SK-N-SH (cell line): ENCODE measurements at regions not wholly inside any gene's neighbourhood (a gene's known extent, or its start where the extent isn't known, plus 50 kb on each side); places are given as distances from the start of the nearest gene placed in this dataset.

Experiments
- CTCF ChIA-PET: fragments of 300-600, 350-600 bp; formaldehyde crosslinking; extraction: SDS; loops from one replicate; lab custom pipeline; 2021; lab: Yijun Ruan, JAX
- POLR2A ChIA-PET: fragments of 350-600 bp; sonication (Branson Sonifier 250); formaldehyde crosslinking; extraction: SDS; loops from one replicate; lab custom pipeline; 2020; ENCODE audit warnings: antibody characterized with exemption, inconsistent platforms; lab: Yijun Ruan, JAX
- DNase-seq: peaks from one replicate; pipeline ENCODE4 v3.0.0; 2012
- H2AFZ ChIP-seq: fragments of 200-600 bp; sonication (generic); 2 replicates; pipeline ENCODE4 v1.8.1; 2016; ENCODE audit warnings: antibody characterized with exemption, mild to moderate bottlenecking, low read depth
- H3F3A ChIP-seq: fragments of 200-600 bp; sonication (generic); replicated peaks from 2 replicates; pipeline ENCODE3; 2016; ENCODE audit warnings: antibody characterized with exemption, mild to moderate bottlenecking; ENCODE audit not compliant: insufficient read depth
- H3K27ac ChIP-seq, 2 experiments: fragments of 200-500 bp in 1 of 2; fragments of 200-600 bp in 1 of 2; sonication (Bioruptor generic) in 1 of 2; sonication (generic), shearing (Covaris generic) in 1 of 2; 2 replicates each; pipeline versions ENCODE4 v1.5.1 to v1.6.1; 2014 to 2016; ENCODE audit warnings: low read depth in 2 of 2, inconsistent platforms in 1 of 2, low read length in 1 of 2, mild to moderate bottlenecking in 1 of 2, mixed read lengths in 1 of 2
- H3K27me3 ChIP-seq: fragments of 200-600 bp; sonication (generic), shearing (Covaris generic); 2 replicates; pipeline ENCODE4 v1.6.1; 2016; ENCODE audit warnings: mixed run types; ENCODE audit not compliant: insufficient read depth
- H3K36me3 ChIP-seq, 2 experiments: fragments of 200-500 bp in 1 of 2; fragments of 200-600 bp in 1 of 2; sonication (Bioruptor generic) in 1 of 2; sonication (generic) in 1 of 2; replicated peaks in 1 of 2; 2 replicates each; pipeline versions ENCODE3 to v1.5.1; 2014 to 2016; ENCODE audit warnings: low read length in 1 of 2, mild to moderate bottlenecking in 1 of 2; ENCODE audit not compliant: insufficient read depth in 2 of 2, control insufficient read depth in 1 of 2
- H3K4me1 ChIP-seq, 2 experiments: fragments of 200-500 bp in 1 of 2; fragments of 200-600 bp in 1 of 2; sonication (Bioruptor generic) in 1 of 2; sonication (generic), shearing (Covaris generic) in 1 of 2; 2 replicates each; pipeline versions ENCODE4 v1.5.1 to v1.6.1; 2014 to 2016; ENCODE audit warnings: low read depth in 1 of 2, low read length in 1 of 2, mixed run types in 1 of 2; ENCODE audit not compliant: insufficient read depth in 2 of 2, control insufficient read depth in 1 of 2
- H3K4me2 ChIP-seq: fragments of 200-600 bp; sonication (generic), shearing (Covaris generic); 2 replicates; pipeline ENCODE4 v1.6.1; 2017; ENCODE audit warnings: mixed run types
- H3K4me3 ChIP-seq, 2 experiments: fragments of 200-500 bp in 1 of 2; fragments of 200-600 bp in 1 of 2; sonication (Bioruptor generic) in 1 of 2; sonication (generic), shearing (Covaris generic) in 1 of 2; 2 replicates each; pipeline versions ENCODE4 v1.5.1 to v1.8.1; 2014 to 2016; ENCODE audit warnings: low read depth in 2 of 2, inconsistent platforms in 1 of 2, low read length in 1 of 2, mild to moderate bottlenecking in 1 of 2, mixed read lengths in 1 of 2, moderate library complexity in 1 of 2
- H3K79me2 ChIP-seq: fragments of 200-600 bp; sonication (generic); 2 replicates; pipeline ENCODE4 v1.8.1; 2017; ENCODE audit warnings: mild to moderate bottlenecking; ENCODE audit not compliant: insufficient read depth
- H3K9ac ChIP-seq: fragments of 200-600 bp; sonication (generic); 2 replicates; pipeline ENCODE4 v1.6.1; 2017; ENCODE audit warnings: mixed run types
- H3K9me2 ChIP-seq: fragments of 200-600 bp; sonication (generic); 2 replicates; pipeline ENCODE4 v1.6.1; 2017; ENCODE audit warnings: mixed run types
- H3K9me3 ChIP-seq: fragments of 200-600 bp; sonication (generic); 2 replicates; pipeline ENCODE4 v1.6.1; 2017; ENCODE audit warnings: mixed run types, mild to moderate bottlenecking, moderate library complexity
- H4K20me1 ChIP-seq: fragments of 200-600 bp; sonication (generic); 2 replicates; pipeline ENCODE4 v1.6.1; 2017; ENCODE audit warnings: mild to moderate bottlenecking, mixed run types; ENCODE audit not compliant: insufficient read depth
- CHD2 ChIP-seq: fragments of 150-350 bp; IDR thresholded peaks from 2 replicates; pipeline ENCODE4 v1.6.1; 2018; ENCODE audit warnings: low read length; ENCODE audit not compliant: partially characterized antibody
- FOSL2 ChIP-seq: IDR thresholded peaks from 2 replicates; pipeline ENCODE4 v1.4.0; 2012; ENCODE audit warnings: low read depth, mild to moderate bottlenecking, moderate library complexity, borderline replicate concordance
- SMC3 ChIP-seq: IDR thresholded peaks from 2 replicates; pipeline ENCODE4 v1.6.1; 2012; ENCODE audit warnings: low read depth, low read length, improper control_type of control experiment
- WGBS: methylation state at CpG from one replicate; pipeline ENCODE4 v1.1.6; 2017; ENCODE audit warnings: low lambda C conversion rate; 5-methylcytosine and 5-hydroxymethylcytosine counted together
- TF ChIP-seq, protein P1 (sequence below): IDR thresholded peaks from 2 replicates; pipeline ENCODE4 v1.4.0; 2012; ENCODE audit warnings: low read depth, borderline replicate concordance
- TF ChIP-seq, protein P2 (sequence below): fragments of 150-350 bp; IDR thresholded peaks from 2 replicates; pipeline ENCODE4 v1.6.1; 2016; ENCODE audit warnings: mild to moderate bottlenecking, low read depth, low read length
- TF ChIP-seq, protein P3 (sequence below): IDR thresholded peaks from 2 replicates; pipeline ENCODE4 v1.4.0; 2012; ENCODE audit warnings: low read depth

DNA sequence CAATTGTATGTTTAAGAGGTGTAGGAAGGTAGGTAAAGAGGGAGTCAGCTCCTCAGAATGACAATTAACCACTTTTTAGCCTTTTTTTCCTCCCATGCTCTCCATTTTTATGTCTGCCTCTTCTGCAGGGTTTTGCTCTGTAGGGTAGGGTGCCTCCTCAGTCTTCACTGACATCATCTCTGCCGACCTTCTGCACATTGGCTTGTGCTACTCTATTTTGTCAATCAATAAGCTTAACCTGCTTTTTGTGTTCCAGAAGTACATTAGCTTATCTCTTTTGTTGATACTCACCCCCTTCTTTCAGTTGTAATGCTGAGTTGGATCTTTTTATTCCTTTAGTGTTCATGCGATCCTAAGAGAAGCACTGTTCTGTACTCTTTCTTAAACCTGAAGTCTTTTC, 323.2 kb downstream of the RDH14 start:
- H3K4me1 ChIP-seq = peaks cover 0 to 6% of the 10 kb centered on the region in 2 experiments; a peak in 1 of 4 replicates
- H3K4me2 ChIP-seq = no peak overlapping the region
- WGBS = 7% methylated on average over 2 of the region's 2 CpGs
- no peak for DNase-seq
- H3K9me2 ChIP-seq = no peaks in the 10 kb centered on the region
- no peaks in the 10 kb centered on the region for H4K20me1 ChIP-seq
- CTCF ChIA-PET = no interaction called here
- H3K27me3 ChIP-seq = no peaks in the 10 kb centered on the region; the same call in 1 of the 2 replicates
- H3K36me3 ChIP-seq = no peaks in the 10 kb centered on the region
- no peaks in the 10 kb centered on the region for H3F3A ChIP-seq
- POLR2A ChIA-PET = no interaction called here
- no peaks in the 10 kb centered on the region for H3K9me3 ChIP-seq
- no peak overlapping the region for H3K27ac ChIP-seq
- H2AFZ ChIP-seq = no peak overlapping the region
- H3K4me3 ChIP-seq = no peak overlapping the region
- TF ChIP-seq, protein P1, sequence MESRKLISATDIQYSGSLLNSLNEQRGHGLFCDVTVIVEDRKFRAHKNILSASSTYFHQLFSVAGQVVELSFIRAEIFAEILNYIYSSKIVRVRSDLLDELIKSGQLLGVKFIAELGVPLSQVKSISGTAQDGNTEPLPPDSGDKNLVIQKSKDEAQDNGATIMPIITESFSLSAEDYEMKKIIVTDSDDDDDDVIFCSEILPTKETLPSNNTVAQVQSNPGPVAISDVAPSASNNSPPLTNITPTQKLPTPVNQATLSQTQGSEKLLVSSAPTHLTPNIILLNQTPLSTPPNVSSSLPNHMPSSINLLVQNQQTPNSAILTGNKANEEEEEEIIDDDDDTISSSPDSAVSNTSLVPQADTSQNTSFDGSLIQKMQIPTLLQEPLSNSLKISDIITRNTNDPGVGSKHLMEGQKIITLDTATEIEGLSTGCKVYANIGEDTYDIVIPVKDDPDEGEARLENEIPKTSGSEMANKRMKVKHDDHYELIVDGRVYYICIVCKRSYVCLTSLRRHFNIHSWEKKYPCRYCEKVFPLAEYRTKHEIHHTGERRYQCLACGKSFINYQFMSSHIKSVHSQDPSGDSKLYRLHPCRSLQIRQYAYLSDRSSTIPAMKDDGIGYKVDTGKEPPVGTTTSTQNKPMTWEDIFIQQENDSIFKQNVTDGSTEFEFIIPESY = no peak
- TF ChIP-seq FOSL2 = no peak
- TF ChIP-seq, protein P2, sequence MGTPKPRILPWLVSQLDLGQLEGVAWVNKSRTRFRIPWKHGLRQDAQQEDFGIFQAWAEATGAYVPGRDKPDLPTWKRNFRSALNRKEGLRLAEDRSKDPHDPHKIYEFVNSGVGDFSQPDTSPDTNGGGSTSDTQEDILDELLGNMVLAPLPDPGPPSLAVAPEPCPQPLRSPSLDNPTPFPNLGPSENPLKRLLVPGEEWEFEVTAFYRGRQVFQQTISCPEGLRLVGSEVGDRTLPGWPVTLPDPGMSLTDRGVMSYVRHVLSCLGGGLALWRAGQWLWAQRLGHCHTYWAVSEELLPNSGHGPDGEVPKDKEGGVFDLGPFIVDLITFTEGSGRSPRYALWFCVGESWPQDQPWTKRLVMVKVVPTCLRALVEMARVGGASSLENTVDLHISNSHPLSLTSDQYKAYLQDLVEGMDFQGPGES = no peak
- no peaks in the 10 kb centered on the region for H3K79me2 ChIP-seq
- H3K9ac ChIP-seq = no peak overlapping the region

DNA sequence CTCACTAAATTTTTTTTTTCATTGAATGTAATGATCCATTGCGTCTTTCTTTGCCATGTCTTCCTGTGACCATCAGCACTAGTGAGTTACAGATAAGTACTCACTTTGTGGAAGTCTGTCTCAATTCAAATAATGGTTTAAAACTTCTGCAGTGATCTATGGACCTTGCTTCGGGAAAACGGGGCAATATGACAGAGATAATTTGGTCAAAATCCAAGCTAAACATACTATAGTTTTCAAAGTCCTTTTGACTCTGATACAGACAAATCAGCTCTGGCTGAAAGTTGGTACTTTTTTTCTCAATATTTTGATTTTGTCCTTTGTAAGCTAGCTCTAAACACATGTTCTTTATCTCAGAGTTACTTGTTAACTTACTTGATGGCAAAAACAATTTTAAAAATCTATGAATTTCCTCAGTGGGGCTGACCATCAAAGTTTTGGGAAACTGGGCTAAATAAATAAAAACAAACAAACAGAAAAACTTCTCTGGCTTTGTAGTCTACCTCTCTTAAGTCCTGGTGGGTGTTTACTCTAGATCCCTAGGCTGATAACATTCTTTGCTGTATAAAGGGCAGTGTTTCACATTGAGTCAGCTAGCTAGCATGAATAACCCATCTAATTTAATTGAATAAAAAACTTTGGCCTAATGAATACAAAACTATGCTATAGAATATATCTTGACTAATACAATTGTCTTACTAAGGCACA, 327.6 kb downstream of the RDH14 start:
- ChIA-PET POLR2A (no interaction called here), CTCF (no interaction called here)
- Histone ChIP-seq H2AFZ (no peak overlapping the region), H3K9me3 (no peaks in the 10 kb centered on the region), H3K27ac (no peak overlapping the region), H3F3A (no peaks in the 10 kb centered on the region), H3K4me1 (peaks cover 0 to 6% of the 10 kb centered on the region in 2 experiments; a peak in 1 of 4 replicates), H3K4me3 (no peak overlapping the region), H3K9me2 (no peaks in the 10 kb centered on the region), H3K27me3 (no peaks in the 10 kb centered on the region; the same call in 1 of the 2 replicates), H3K79me2 (no peaks in the 10 kb centered on the region), H4K20me1 (no peaks in the 10 kb centered on the region), H3K9ac (no peak overlapping the region), H3K4me2 (no peak overlapping the region), H3K36me3 (no peaks in the 10 kb centered on the region)
- no peak for DNase-seq
- WGBS = 10% methylated on average over 3 of the region's 3 CpGs
- TF ChIP-seq SMC3 (no peak), CHD2 (no peak)
- TF ChIP-seq, protein P3, sequence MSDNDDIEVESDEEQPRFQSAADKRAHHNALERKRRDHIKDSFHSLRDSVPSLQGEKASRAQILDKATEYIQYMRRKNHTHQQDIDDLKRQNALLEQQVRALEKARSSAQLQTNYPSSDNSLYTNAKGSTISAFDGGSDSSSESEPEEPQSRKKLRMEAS = no peak
